HCT116 (cell line): ENCODE measurements at regions not wholly inside any gene's neighbourhood (a gene's known extent, or its start where the extent isn't known, plus 50 kb on each side); places are given as distances from the start of the nearest gene placed in this dataset.

Experiments
- ATAC-seq: fragments of 200-7000 bp; cut with Tn5 transposase; 2 replicates; pipeline ENCODE4 v1.9.1; 2020; ENCODE audit warnings: mild to moderate bottlenecking, moderate library complexity
- BruUV-seq: library from RNA; stranded (reverse); fragments of 400-500 nt; replicated peaks from 2 replicates; lab custom pipeline; 2021; lab: Mats Ljungman, UMichigan
- CTCF ChIA-PET: fragments of 300-600 bp; sonication (Branson Sonifier 250); formaldehyde crosslinking; loops from one replicate; lab custom pipeline; 2021; ENCODE audit warnings: antibody characterized with exemption; lab: Charles Lee
- POLR2A ChIA-PET: fragments of 300-600, 350-600 bp; sonication (Branson Sonifier 250); formaldehyde crosslinking; loops from one replicate; lab custom pipeline; 2021; ENCODE audit warnings: antibody characterized with exemption; lab: Charles Lee
- RAD21 ChIA-PET, 2 experiments: fragments of 300-600 bp; sonication (Branson Sonifier 250); formaldehyde crosslinking; loops; one replicate each; lab custom pipeline; 2023; ENCODE audit warnings: low total read pairs in 2 of 2; ENCODE audit not compliant: uncharacterized antibody in 2 of 2, unreplicated experiment in 2 of 2, low non-redundant PET in 1 of 2; lab: Charles Lee
- DNase-seq: peaks from one replicate; pipeline ENCODE4 v3.0.0-alpha.2; 2010; ENCODE audit warnings: low read depth, low spot score
- H2AFZ ChIP-seq: fragments of 200-600 bp; shearing (Covaris generic), sonication (generic); 2 replicates; pipeline ENCODE4 v1.6.1; 2017; ENCODE audit warnings: low read depth, mixed run types, mixed read lengths, antibody characterized with exemption, low read length; ENCODE audit not compliant: poor library complexity, severe bottlenecking
- H3K27ac ChIP-seq: 2 replicates; pipeline ENCODE4 v1.5.1; 2012; ENCODE audit warnings: low read depth, low read length
- H3K27me3 ChIP-seq: fragments of 200-600 bp; sonication (generic); 2 replicates; pipeline ENCODE4 v1.6.1; 2016; ENCODE audit warnings: mixed run types, low read length, mixed read lengths; ENCODE audit not compliant: insufficient read depth
- H3K36me3 ChIP-seq, 2 experiments: fragments of 200-500 bp in 1 of 2; fragments of 200-600 bp in 1 of 2; sonication (Bioruptor generic) in 1 of 2; sonication (generic) in 1 of 2; 2 replicates each; pipeline versions ENCODE4 v1.5.1 to v1.6.1; 2014 to 2016; ENCODE audit warnings: low read length in 2 of 2, inconsistent platforms in 1 of 2, mixed read lengths in 1 of 2, mixed run types in 1 of 2; ENCODE audit not compliant: insufficient read depth in 2 of 2, control insufficient read depth in 1 of 2
- H3K4me1 ChIP-seq, 2 experiments: fragments of 200-600 bp in 1 of 2; sonication (generic) in 1 of 2; 2 replicates each; pipeline versions ENCODE4 v1.5.1 to v1.6.1; 2012 to 2017; ENCODE audit warnings: low read length in 2 of 2, inconsistent platforms in 1 of 2, mild to moderate bottlenecking in 1 of 2, mixed read lengths in 1 of 2, mixed run types in 1 of 2, moderate library complexity in 1 of 2; ENCODE audit not compliant: insufficient read depth in 2 of 2, control insufficient read depth in 1 of 2
- H3K4me2 ChIP-seq: fragments of 200-600 bp; sonication (generic); 2 replicates; pipeline ENCODE4 v1.6.1; 2017; ENCODE audit warnings: mixed run types, low read length, mixed read lengths
- H3K4me3 ChIP-seq, 2 experiments: fragments of 200-600 bp in 1 of 2; sonication (generic) in 1 of 2; replicated peaks in 1 of 2; 2 replicates each; pipeline ENCODE4 v1.5.1; 2011 to 2016; ENCODE audit warnings: low read length in 2 of 2, control low read depth in 1 of 2, low read depth in 1 of 2, mild to moderate bottlenecking in 1 of 2, mixed read lengths in 1 of 2, mixed run types in 1 of 2
- H3K79me2 ChIP-seq: fragments of 200-600 bp; sonication (generic); 2 replicates; pipeline ENCODE4 v1.6.1; 2017; ENCODE audit warnings: mild to moderate bottlenecking, mixed run types, low read length, moderate library complexity, mixed read lengths; ENCODE audit not compliant: insufficient read depth
- H3K9ac ChIP-seq: fragments of 200-600 bp; sonication (generic); 2 replicates; pipeline ENCODE4 v1.6.1; 2016; ENCODE audit warnings: low read length, mixed read lengths
- H3K9me2 ChIP-seq: fragments of 200-600 bp; sonication (generic), shearing (Covaris generic); 2 replicates; pipeline ENCODE4 v1.6.1; 2017; ENCODE audit warnings: mixed run types, mild to moderate bottlenecking, moderate library complexity; ENCODE audit not compliant: insufficient read depth
- H3K9me3 ChIP-seq, 2 experiments: fragments of 200-500 bp in 1 of 2; fragments of 200-600 bp in 1 of 2; sonication (Bioruptor generic) in 1 of 2; sonication (generic) in 1 of 2; 2 replicates each; pipeline ENCODE4 v1.6.1; 2014 to 2017; ENCODE audit warnings: low read length in 2 of 2, mixed read lengths in 2 of 2, inconsistent platforms in 1 of 2, low read depth in 1 of 2, mild to moderate bottlenecking in 1 of 2, mixed run types in 1 of 2, moderate library complexity in 1 of 2; ENCODE audit not compliant: control insufficient read depth in 1 of 2, insufficient read depth in 1 of 2
- H4K20me1 ChIP-seq: fragments of 200-600 bp; sonication (generic), shearing (Covaris generic); 2 replicates; pipeline ENCODE4 v1.6.1; 2017; ENCODE audit warnings: mixed run types, mild to moderate bottlenecking, moderate library complexity; ENCODE audit not compliant: insufficient read depth
- CBX3 ChIP-seq: IDR thresholded peaks from 2 replicates; pipeline ENCODE4 v1.6.1; 2012; ENCODE audit warnings: low read depth
- CEBPB ChIP-seq: IDR thresholded peaks from 2 replicates; pipeline ENCODE4 v1.6.1; 2012; ENCODE audit warnings: low read depth
- EGR1 ChIP-seq: IDR thresholded peaks from 2 replicates; pipeline ENCODE4 v1.6.1; 2012; ENCODE audit warnings: low read depth
- EZH2phosphoT487 ChIP-seq: fragments of 200-600 bp; IDR thresholded peaks from 2 replicates; pipeline ENCODE4 v1.6.1; 2018; ENCODE audit warnings: antibody characterized with exemption, borderline replicate concordance
- FOSL1 ChIP-seq: IDR thresholded peaks from 2 replicates; pipeline ENCODE4 v1.6.1; 2012; ENCODE audit warnings: low read depth
- JUND ChIP-seq: IDR thresholded peaks from 2 replicates; pipeline ENCODE4 v1.6.1; 2012
- POLR2A ChIP-seq: IDR thresholded peaks from 2 replicates; pipeline ENCODE4 v1.7.0; 2011; ENCODE audit warnings: borderline replicate concordance; ENCODE audit not compliant: insufficient read depth, insufficient read length; ENCODE audit errors: extremely low read depth
- POLR2AphosphoS5 ChIP-seq: IDR thresholded peaks from 2 replicates; pipeline ENCODE4 v1.6.1; 2011; ENCODE audit warnings: mild to moderate bottlenecking, low read depth, low read length, moderate library complexity
- RAD21 ChIP-seq: IDR thresholded peaks from 2 replicates; pipeline ENCODE4 v1.6.1; 2012; ENCODE audit warnings: low read depth, mild to moderate bottlenecking
- SIN3A ChIP-seq: IDR thresholded peaks from 2 replicates; pipeline ENCODE4 v1.6.1; 2012; ENCODE audit warnings: low read depth
- TCF7L2 ChIP-seq: IDR thresholded peaks from 2 replicates; pipeline ENCODE4 v1.7.0; 2011; ENCODE audit warnings: borderline replicate concordance, inconsistent platforms; ENCODE audit not compliant: insufficient read depth, insufficient read length; ENCODE audit errors: extremely low read depth
- YY1 ChIP-seq: IDR thresholded peaks from 2 replicates; pipeline ENCODE4 v1.6.1; 2011; ENCODE audit warnings: low read length, low read depth, moderate library complexity, mild to moderate bottlenecking; ENCODE audit not compliant: insufficient replicate concordance; ENCODE audit errors: extremely low read depth
- ZFX ChIP-seq: fragments of 450-650 bp; IDR thresholded peaks from 2 replicates; pipeline ENCODE4 v1.6.1; 2017
- ZNF274 ChIP-seq: fragments of 200-500 bp; sonication (Bioruptor generic); IDR thresholded peaks from 2 replicates; pipeline ENCODE4 v1.6.1; 2014; ENCODE audit warnings: mild to moderate bottlenecking, low read depth, low read length, inconsistent platforms
- intact Hi-C: fragments of 100-400 bp; cut with micrococcal nuclease; formaldehyde crosslinking; loops from 2 replicates; pipeline ENCODE4 v1.10.0; 2022
- TF ChIP-seq, protein P1 (sequence below), 3 experiments: fragments of 200-600 bp in 1 of 3; sonication (generic) in 1 of 3; IDR thresholded peaks in 2 of 3; conservative IDR thresholded peaks in 1 of 3; 2 replicates each; pipeline ENCODE4 v1.5.1; 2012 to 2017; ENCODE audit warnings: low read depth in 2 of 3, low read length in 2 of 3, antibody characterized with exemption in 1 of 3, borderline replicate concordance in 1 of 3, control low read depth in 1 of 3, mild to moderate bottlenecking in 1 of 3, mixed read lengths in 1 of 3, mixed run types in 1 of 3, moderate library complexity in 1 of 3; ENCODE audit not compliant: insufficient read depth in 1 of 3
- TF ChIP-seq, protein P2 (sequence below): IDR thresholded peaks from 2 replicates; pipeline ENCODE4 v1.6.1; 2012

DNA sequence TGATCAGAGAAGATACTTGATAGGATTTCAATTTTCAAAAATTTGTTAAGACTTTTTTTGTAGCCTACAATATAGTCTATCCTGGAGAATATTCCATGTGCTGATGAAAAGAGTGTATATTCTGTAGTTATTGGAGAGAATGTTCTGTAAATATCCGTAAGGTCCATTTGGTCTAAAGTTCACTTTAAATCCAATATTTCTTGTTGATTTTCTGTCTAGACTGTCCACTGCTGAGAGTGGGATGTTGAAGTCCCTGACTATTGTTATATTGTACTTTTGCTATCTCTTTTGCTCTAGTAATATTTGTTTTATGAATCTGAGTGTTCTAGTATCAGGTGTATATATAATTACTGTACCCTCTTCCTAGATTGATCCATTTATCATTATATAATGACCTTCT, 406.2 kb upstream of the CNTN4 start:
- Histone ChIP-seq H3K4me1 (no peaks in the 10 kb centered on the region), H4K20me1 (no peaks in the 10 kb centered on the region), H3K9ac (no peak overlapping the region), H3K4me3 (no peak overlapping the region), H2AFZ (no peak overlapping the region), H3K4me2 (no peak overlapping the region), H3K9me3 (peaks cover 8 to 10% of the 10 kb centered on the region in 2 experiments; a peak in 2 of 4 replicates), H3K36me3 (no peaks in the 10 kb centered on the region), H3K79me2 (no peaks in the 10 kb centered on the region), H3K9me2 (no peaks in the 10 kb centered on the region), H3K27ac (no peak overlapping the region), H3K27me3 (no peaks in the 10 kb centered on the region)
- ChIA-PET CTCF (no interaction called here), RAD21 (no interaction called here), POLR2A (no interaction called here)
- ATAC-seq (no peak), DNase-seq (no peak)
- no TSS peak for BruUV-seq
- intact Hi-C loops = no loop called here
- TF ChIP-seq, protein P1, sequence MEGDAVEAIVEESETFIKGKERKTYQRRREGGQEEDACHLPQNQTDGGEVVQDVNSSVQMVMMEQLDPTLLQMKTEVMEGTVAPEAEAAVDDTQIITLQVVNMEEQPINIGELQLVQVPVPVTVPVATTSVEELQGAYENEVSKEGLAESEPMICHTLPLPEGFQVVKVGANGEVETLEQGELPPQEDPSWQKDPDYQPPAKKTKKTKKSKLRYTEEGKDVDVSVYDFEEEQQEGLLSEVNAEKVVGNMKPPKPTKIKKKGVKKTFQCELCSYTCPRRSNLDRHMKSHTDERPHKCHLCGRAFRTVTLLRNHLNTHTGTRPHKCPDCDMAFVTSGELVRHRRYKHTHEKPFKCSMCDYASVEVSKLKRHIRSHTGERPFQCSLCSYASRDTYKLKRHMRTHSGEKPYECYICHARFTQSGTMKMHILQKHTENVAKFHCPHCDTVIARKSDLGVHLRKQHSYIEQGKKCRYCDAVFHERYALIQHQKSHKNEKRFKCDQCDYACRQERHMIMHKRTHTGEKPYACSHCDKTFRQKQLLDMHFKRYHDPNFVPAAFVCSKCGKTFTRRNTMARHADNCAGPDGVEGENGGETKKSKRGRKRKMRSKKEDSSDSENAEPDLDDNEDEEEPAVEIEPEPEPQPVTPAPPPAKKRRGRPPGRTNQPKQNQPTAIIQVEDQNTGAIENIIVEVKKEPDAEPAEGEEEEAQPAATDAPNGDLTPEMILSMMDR (IDR thresholded peaks at IDR 0.05 in 2 of 3, conservative IDR thresholded peaks at IDR 0.05 in 1 of 3; ENCODE audit: borderline replicate concordance in 1 of 3, insufficient read depth in 1 of 3, low read depth in 2 of 3, low read length in 2 of 3) = no peak
- no peak for TF ChIP-seq POLR2AphosphoS5
- no peak for TF ChIP-seq CBX3
- no peak for TF ChIP-seq ZNF274
- TF ChIP-seq, protein P2, sequence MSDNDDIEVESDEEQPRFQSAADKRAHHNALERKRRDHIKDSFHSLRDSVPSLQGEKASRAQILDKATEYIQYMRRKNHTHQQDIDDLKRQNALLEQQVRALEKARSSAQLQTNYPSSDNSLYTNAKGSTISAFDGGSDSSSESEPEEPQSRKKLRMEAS = no peak

DNA sequence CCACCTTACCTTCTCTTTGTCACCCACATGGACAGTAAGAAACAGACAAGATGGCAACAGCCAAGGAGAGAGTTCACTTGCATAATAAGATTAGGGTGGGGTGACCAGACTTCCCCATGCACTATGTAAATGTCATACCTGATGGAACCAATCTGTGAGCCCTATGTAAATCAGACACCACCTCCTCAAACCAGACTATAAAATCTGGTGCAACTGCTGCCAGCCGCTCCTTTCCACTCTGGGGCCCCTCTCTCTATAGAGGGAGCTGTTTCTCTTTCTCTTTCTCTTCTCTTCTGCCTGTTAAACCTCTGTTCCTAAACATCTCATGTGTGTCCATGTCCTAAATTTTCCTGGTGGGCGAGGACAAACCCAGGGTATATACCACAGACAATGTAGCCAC, 405.5 kb upstream of the CNTN4 start:
- Histone ChIP-seq H3K9ac (no peak overlapping the region), H3K9me3 (peaks cover 8 to 12% of the 10 kb centered on the region in 2 experiments; a peak in 2 of 4 replicates), H3K9me2 (no peaks in the 10 kb centered on the region), H2AFZ (no peak overlapping the region), H3K27me3 (no peaks in the 10 kb centered on the region), H3K79me2 (no peaks in the 10 kb centered on the region), H3K36me3 (no peaks in the 10 kb centered on the region), H3K4me1 (no peaks in the 10 kb centered on the region), H3K27ac (no peak overlapping the region), H3K4me2 (no peak overlapping the region), H4K20me1 (no peaks in the 10 kb centered on the region), H3K4me3 (no peak overlapping the region)
- no peak for ATAC-seq
- TF ChIP-seq SIN3A (no peak), YY1 (no peak), EGR1 (no peak), CEBPB (no peak), ZFX (no peak), FOSL1 (no peak), JUND (no peak), POLR2A (no peak), CBX3 (no peak), RAD21 (no peak), EZH2phosphoT487 (no peak), TCF7L2 (no peak), ZNF274 (no peak)
- TF ChIP-seq, protein P2 = no peak
- ChIA-PET CTCF (no interaction called here), RAD21 (no interaction called here), POLR2A (no interaction called here)
- intact Hi-C loops = no loop called here
- no TSS peak for BruUV-seq
- DNase-seq = no peak
